Endothelial cell of umbilical vein (primary cell): ENCODE measurements at regions not wholly inside any gene's neighbourhood (a gene's known extent, or its start where the extent isn't known, plus 50 kb on each side); places are given as distances from the start of the nearest gene placed in this dataset.

Experiments used
- BruUV-seq: library from RNA; stranded (reverse); fragments of 400-500 nt; replicated peaks from 2 replicates; lab custom pipeline; 2021; lab: Mats Ljungman, UMichigan
- CTCF ChIA-PET: fragments of 300-600, 350-600 bp; sonication (Branson Sonifier 250); formaldehyde crosslinking; loops from one replicate; lab custom pipeline; 2021; ENCODE audit warnings: antibody characterized with exemption, inconsistent platforms; lab: Charles Lee
- POLR2A ChIA-PET: fragments of 300-600, 350-600 bp; sonication (Branson Sonifier 250); formaldehyde crosslinking; loops from one replicate; lab custom pipeline; 2021; ENCODE audit warnings: antibody characterized with exemption, inconsistent platforms; lab: Charles Lee
- DNase-seq: peaks from one replicate; pipeline ENCODE4 v3.0.0-alpha.2; 2011; ENCODE audit warnings: low read depth, low spot score
- FAIRE-seq: peaks from 2 replicates; lab custom pipeline; 2011; peaks lifted over from hg19 to GRCh38; lab: Jason Lieb, UNC
- H2AFZ ChIP-seq: 2 replicates; pipeline ENCODE4 v1.6.0; 2012; ENCODE audit warnings: low read depth, low read length, control low read depth, inconsistent platforms
- H3K27ac ChIP-seq: 2 replicates; pipeline ENCODE4 v1.5.1; 2011; ENCODE audit warnings: low read depth, mild to moderate bottlenecking, control low read depth, low read length, moderate library complexity; ENCODE audit not compliant: insufficient read depth
- H3K27me3 ChIP-seq, 2 experiments: 2 replicates each; pipeline versions ENCODE4 v1.6.0 to v1.6.1; 2011; ENCODE audit warnings: low read length in 2 of 2, mixed read lengths in 1 of 2; ENCODE audit not compliant: control insufficient read depth in 2 of 2, insufficient read depth in 2 of 2
- H3K36me3 ChIP-seq, 2 experiments: 2 replicates in 1 of 2; 3 replicates in 1 of 2; pipeline ENCODE4 v1.5.1; 2011; ENCODE audit warnings: low read length in 2 of 2, mild to moderate bottlenecking in 1 of 2, moderate library complexity in 1 of 2; ENCODE audit not compliant: control insufficient read depth in 2 of 2, insufficient read depth in 2 of 2; ENCODE audit errors: extremely low read depth in 1 of 2
- H3K4me1 ChIP-seq: 3 replicates; pipeline ENCODE4 v1.5.1; 2011; ENCODE audit warnings: mild to moderate bottlenecking, low read length; ENCODE audit not compliant: control insufficient read depth, insufficient read depth; ENCODE audit errors: extremely low read depth
- H3K4me2 ChIP-seq: 2 replicates; pipeline ENCODE4 v1.6.1; 2011; ENCODE audit warnings: low read length, control low read depth, mixed read lengths; ENCODE audit not compliant: insufficient read depth
- H3K4me3 ChIP-seq, 3 experiments: fragments of 200-600 bp in 1 of 3; sonication (generic), shearing (Covaris generic) in 1 of 3; replicated peaks in 1 of 3; 2 replicates each; pipeline ENCODE4 v1.5.1; 2011 to 2016; ENCODE audit warnings: control low read depth in 3 of 3, low read length in 3 of 3, mild to moderate bottlenecking in 2 of 3, inconsistent platforms in 1 of 3, low read depth in 1 of 3, moderate library complexity in 1 of 3; ENCODE audit not compliant: insufficient read depth in 1 of 3
- H3K79me2 ChIP-seq: 2 replicates; pipeline ENCODE4 v1.6.0; 2012; ENCODE audit warnings: low read length, inconsistent platforms; ENCODE audit not compliant: control insufficient read depth, insufficient read depth
- H3K9ac ChIP-seq: replicated peaks from 2 replicates; pipeline ENCODE3; 2011; ENCODE audit warnings: low read length, control low read depth; ENCODE audit not compliant: insufficient read depth; ENCODE audit errors: extremely low read depth
- H3K9me1 ChIP-seq: replicated peaks from 3 replicates; pipeline ENCODE4 v1.6.0; 2011; ENCODE audit warnings: mild to moderate bottlenecking, low read length; ENCODE audit not compliant: control insufficient read depth, insufficient read depth; ENCODE audit errors: extremely low read depth
- H3K9me3 ChIP-seq: replicated peaks from 2 replicates; pipeline ENCODE4 v1.5.1; 2012; ENCODE audit warnings: low read length, inconsistent platforms; ENCODE audit not compliant: control insufficient read depth, insufficient read depth
- H4K20me1 ChIP-seq: replicated peaks from 2 replicates; pipeline ENCODE3; 2011; ENCODE audit warnings: mild to moderate bottlenecking, low read length; ENCODE audit not compliant: control insufficient read depth, insufficient read depth; ENCODE audit errors: extremely low read depth
- EZH2 ChIP-seq: IDR thresholded peaks from 2 replicates; pipeline ENCODE4 v1.6.1; 2012; ENCODE audit warnings: borderline replicate concordance, low read depth, mild to moderate bottlenecking, moderate library complexity, low read length, inconsistent platforms; ENCODE audit not compliant: severe bottlenecking
- FOS ChIP-seq: IDR thresholded peaks from 2 replicates; pipeline ENCODE4 v1.6.1; 2011; ENCODE audit warnings: mild to moderate bottlenecking, low read length, moderate library complexity, borderline replicate concordance; ENCODE audit not compliant: insufficient read depth
- GATA2 ChIP-seq: IDR thresholded peaks from 2 replicates; pipeline ENCODE4 v1.7.0; 2011; ENCODE audit warnings: low read depth, mild to moderate bottlenecking, moderate library complexity, mixed read lengths, low read length; ENCODE audit not compliant: insufficient read length, insufficient read depth
- JUN ChIP-seq: IDR thresholded peaks from 2 replicates; pipeline ENCODE4 v1.6.1; 2011; ENCODE audit warnings: borderline replicate concordance, low read depth; ENCODE audit not compliant: insufficient read length, insufficient read depth
- MYC ChIP-seq: IDR thresholded peaks from one replicate; pipeline ENCODE4 v1.6.1; 2011; ENCODE audit warnings: mild to moderate bottlenecking, low read depth, low read length
- POLR2A ChIP-seq: IDR thresholded peaks from 2 replicates; pipeline ENCODE4 v1.6.1; 2012; ENCODE audit warnings: low read depth, mild to moderate bottlenecking, control low read depth, low read length
- POLR2AphosphoS5 ChIP-seq: IDR thresholded peaks from 2 replicates; pipeline ENCODE4 v1.6.1; 2012; ENCODE audit warnings: low read depth, mild to moderate bottlenecking, control low read depth, low read length, moderate library complexity; ENCODE audit not compliant: insufficient read depth
- dilution Hi-C: fragments of 300-500 bp; cut with MboI; formaldehyde crosslinking; loops from one replicate; pipeline ENCODE4 v1.15.0; 2019; ENCODE audit warnings: low sequenced_read_pairs; ENCODE audit not compliant: extremely low pct_ligation_motif_present
- intact Hi-C: fragments of 100-400 bp; cut with micrococcal nuclease; formaldehyde crosslinking; loops from one replicate; pipeline ENCODE4 v1.10.0; 2022
- TF ChIP-seq, protein P1 (sequence below): IDR thresholded peaks from 2 replicates; pipeline ENCODE4 v1.6.1; 2011; ENCODE audit not compliant: insufficient read depth, insufficient read length
- TF ChIP-seq, protein P2 (sequence below), 2 donors: IDR thresholded peaks; 1 replicate in 1 of 2; 2 replicates in 1 of 2; pipeline ENCODE4 v1.5.1; 2011; ENCODE audit warnings: low read length in 2 of 2, mild to moderate bottlenecking in 2 of 2, moderate library complexity in 2 of 2, control low read depth in 1 of 2, inconsistent platforms in 1 of 2, low read depth in 1 of 2; ENCODE audit not compliant: insufficient read depth in 1 of 2; ENCODE audit errors: extremely low read depth in 1 of 2

DNA sequence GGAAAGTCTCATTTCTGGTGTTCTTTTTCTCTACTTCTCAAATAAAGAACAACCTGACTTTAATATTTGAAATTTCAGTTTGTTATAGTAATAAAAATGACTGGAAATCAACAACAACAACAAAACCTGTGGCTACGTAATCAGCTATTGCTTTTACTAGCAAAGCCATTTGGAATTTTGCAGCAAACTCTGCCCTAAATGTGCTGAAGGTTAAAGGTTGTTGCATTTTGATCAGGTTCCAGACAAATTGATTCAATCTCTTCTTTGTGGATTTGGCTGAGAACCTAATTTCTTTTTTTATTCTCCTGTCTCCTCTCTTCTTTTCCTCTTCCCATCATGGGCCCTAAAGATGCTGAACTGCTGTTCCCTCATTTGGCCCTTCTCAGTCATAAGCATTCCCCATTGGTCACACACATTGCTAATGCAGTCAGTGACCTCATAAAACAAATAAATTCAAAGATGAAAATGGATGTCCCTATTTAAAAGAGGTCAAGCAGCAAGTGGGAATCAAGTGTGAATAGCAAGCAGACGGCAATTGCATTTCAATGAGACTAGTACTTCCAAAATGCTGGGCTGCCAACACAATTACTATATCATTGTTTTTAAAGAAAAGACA is 795.1 kb upstream of the CDH8 start:
- intact Hi-C loops = no loop called here
- TF ChIP-seq GATA2 (no peak), EZH2 (no peak), MYC (no peak)
- TF ChIP-seq, protein P1, sequence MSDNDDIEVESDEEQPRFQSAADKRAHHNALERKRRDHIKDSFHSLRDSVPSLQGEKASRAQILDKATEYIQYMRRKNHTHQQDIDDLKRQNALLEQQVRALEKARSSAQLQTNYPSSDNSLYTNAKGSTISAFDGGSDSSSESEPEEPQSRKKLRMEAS = no peak

GRCh38 chr16:62829607-62830006 is 793.4 kb upstream of the CDH8 start:
- Histone ChIP-seq H3K27me3 (no peaks in the 10 kb centered on the region), H3K4me3 (no peak overlapping the region), H3K9me1 (no peaks in the 10 kb centered on the region), H2AFZ (no peak overlapping the region), H3K4me2 (no peak overlapping the region), H3K9ac (no peak overlapping the region), H3K9me3 (peaks cover 7% of the 10 kb centered on the region), H3K36me3 (no peaks in the 10 kb centered on the region), H3K4me1 (no peaks in the 10 kb centered on the region), H3K79me2 (no peaks in the 10 kb centered on the region), H3K27ac (no peak overlapping the region), H4K20me1 (no peaks in the 10 kb centered on the region)
- DNase-seq = no peak
- FAIRE-seq = no peak
- POLR2A ChIA-PET = no interaction called here
- intact Hi-C loops (no loop called here), dilution Hi-C loops (no loop called here)
- TF ChIP-seq MYC (no peak), FOS (no peak), JUN (no peak), POLR2AphosphoS5 (no peak), EZH2 (no peak), GATA2 (no peak), POLR2A (no peak)
- TF ChIP-seq, protein P1 = no peak
- TF ChIP-seq, protein P2, sequence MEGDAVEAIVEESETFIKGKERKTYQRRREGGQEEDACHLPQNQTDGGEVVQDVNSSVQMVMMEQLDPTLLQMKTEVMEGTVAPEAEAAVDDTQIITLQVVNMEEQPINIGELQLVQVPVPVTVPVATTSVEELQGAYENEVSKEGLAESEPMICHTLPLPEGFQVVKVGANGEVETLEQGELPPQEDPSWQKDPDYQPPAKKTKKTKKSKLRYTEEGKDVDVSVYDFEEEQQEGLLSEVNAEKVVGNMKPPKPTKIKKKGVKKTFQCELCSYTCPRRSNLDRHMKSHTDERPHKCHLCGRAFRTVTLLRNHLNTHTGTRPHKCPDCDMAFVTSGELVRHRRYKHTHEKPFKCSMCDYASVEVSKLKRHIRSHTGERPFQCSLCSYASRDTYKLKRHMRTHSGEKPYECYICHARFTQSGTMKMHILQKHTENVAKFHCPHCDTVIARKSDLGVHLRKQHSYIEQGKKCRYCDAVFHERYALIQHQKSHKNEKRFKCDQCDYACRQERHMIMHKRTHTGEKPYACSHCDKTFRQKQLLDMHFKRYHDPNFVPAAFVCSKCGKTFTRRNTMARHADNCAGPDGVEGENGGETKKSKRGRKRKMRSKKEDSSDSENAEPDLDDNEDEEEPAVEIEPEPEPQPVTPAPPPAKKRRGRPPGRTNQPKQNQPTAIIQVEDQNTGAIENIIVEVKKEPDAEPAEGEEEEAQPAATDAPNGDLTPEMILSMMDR (IDR thresholded peaks at IDR 0.05; ENCODE audit: extremely low read depth in 1 of 2, insufficient read depth in 1 of 2, low read depth in 1 of 2, low read length in 2 of 2) = no peak
- no TSS peak for BruUV-seq
- CTCF ChIA-PET = no interaction called here

More for the DNA sequence above, 795.1 kb upstream of the CDH8 start:
- Histone ChIP-seq H3K27ac (no peak overlapping the region), H2AFZ (no peak overlapping the region), H3K9me3 (peaks cover 2% of the 10 kb centered on the region), H3K9ac (no peak overlapping the region), H3K79me2 (no peaks in the 10 kb centered on the region), H3K4me2 (no peak overlapping the region), H3K4me3 (no peak overlapping the region), H3K9me1 (no peaks in the 10 kb centered on the region), H3K27me3 (no peaks in the 10 kb centered on the region), H3K36me3 (no peaks in the 10 kb centered on the region), H4K20me1 (no peaks in the 10 kb centered on the region), H3K4me1 (no peaks in the 10 kb centered on the region)
- DNase-seq (no peak), FAIRE-seq (no peak)
- no TSS peak for BruUV-seq
- ChIA-PET CTCF (no interaction called here), POLR2A (no interaction called here)
- dilution Hi-C loops = no loop called here
